ENCODE measurements at regions not wholly inside any gene's neighbourhood (a gene's known extent, or its start where the extent isn't known, plus 50 kb on each side); places are given as distances from the start of the nearest gene placed in this dataset.

GRCh38 chr3:144104186-144104585 is 132.6 kb downstream of the DIPK2A start:
- Histone ChIP-seq H3K27me3 (no peaks in the 10 kb centered on the region), H3K4me1 (peaks cover 0 to 27% (median 3%) of the 10 kb centered on the region in 3 donors), H3K9me3 (peaks cover 0 to 9% (median 0%) of the 10 kb centered on the region in 3 donors), H3K4me3 (no peak overlapping the region), H3K27ac (no peak overlapping the region), H3K36me3 (no peaks in the 10 kb centered on the region)
- no peak for ATAC-seq
- 13 to 24% methylated on average over 3 of the region's 3 CpGs for WGBS, 2 donors (ENCODE audit: low coverage in 1 of 2)
- TF ChIP-seq POLR2AphosphoS5 (IDR thresholded peaks at IDR 0.05), result no peak
- TF ChIP-seq EP300 (IDR thresholded peaks at IDR 0.05), result no peak
- TF ChIP-seq, protein P1, sequence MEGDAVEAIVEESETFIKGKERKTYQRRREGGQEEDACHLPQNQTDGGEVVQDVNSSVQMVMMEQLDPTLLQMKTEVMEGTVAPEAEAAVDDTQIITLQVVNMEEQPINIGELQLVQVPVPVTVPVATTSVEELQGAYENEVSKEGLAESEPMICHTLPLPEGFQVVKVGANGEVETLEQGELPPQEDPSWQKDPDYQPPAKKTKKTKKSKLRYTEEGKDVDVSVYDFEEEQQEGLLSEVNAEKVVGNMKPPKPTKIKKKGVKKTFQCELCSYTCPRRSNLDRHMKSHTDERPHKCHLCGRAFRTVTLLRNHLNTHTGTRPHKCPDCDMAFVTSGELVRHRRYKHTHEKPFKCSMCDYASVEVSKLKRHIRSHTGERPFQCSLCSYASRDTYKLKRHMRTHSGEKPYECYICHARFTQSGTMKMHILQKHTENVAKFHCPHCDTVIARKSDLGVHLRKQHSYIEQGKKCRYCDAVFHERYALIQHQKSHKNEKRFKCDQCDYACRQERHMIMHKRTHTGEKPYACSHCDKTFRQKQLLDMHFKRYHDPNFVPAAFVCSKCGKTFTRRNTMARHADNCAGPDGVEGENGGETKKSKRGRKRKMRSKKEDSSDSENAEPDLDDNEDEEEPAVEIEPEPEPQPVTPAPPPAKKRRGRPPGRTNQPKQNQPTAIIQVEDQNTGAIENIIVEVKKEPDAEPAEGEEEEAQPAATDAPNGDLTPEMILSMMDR (IDR thresholded peaks at IDR 0.05), result no peak
- TF ChIP-seq POLR2A (IDR thresholded peaks at IDR 0.05), result no peak

GRCh38 chr3:144104679-144105078 is 133.1 kb downstream of the DIPK2A start:
- Histone ChIP-seq H3K27ac (no peak overlapping the region), H3K36me3 (no peaks in the 10 kb centered on the region), H3K4me3 (no peak overlapping the region), H3K27me3 (no peaks in the 10 kb centered on the region), H3K4me1 (peaks cover 0 to 27% (median 3%) of the 10 kb centered on the region in 3 donors), H3K9me3 (peaks cover 0 to 4% (median 0%) of the 10 kb centered on the region in 3 donors)
- TF ChIP-seq EP300 (IDR thresholded peaks at IDR 0.05), result no peak
- no peak for TF ChIP-seq POLR2A (IDR thresholded peaks at IDR 0.05)
- TF ChIP-seq POLR2AphosphoS5 (IDR thresholded peaks at IDR 0.05), result no peak
- TF ChIP-seq, protein P1 (IDR thresholded peaks at IDR 0.05), result no peak
- WGBS, 2 donors (ENCODE audit: low coverage in 1 of 2), result 100% methylated on average over 1 of the region's 1 CpG
- ATAC-seq, result no peak

DNA sequence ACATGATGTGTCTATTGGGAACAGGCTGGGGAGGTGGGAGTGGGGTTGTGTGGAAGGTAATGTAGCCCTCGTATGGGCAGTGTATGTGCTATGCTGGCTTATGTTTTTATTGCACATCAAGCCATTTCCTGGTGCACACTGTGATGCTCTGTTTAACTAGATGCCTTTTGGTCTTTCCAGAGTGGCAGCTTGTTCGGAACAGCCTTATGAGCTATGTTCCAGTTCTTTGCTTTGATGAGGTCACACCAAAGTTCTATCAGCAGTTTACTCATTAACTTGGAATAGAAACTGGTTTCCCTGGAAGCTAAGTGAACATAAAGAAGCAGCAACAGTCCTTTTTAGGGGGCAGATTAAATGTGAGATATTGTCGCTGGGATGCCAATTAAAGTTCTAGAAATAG is 133.9 kb downstream of the DIPK2A start:
- H3K36me3 ChIP-seq, result no peaks in the 10 kb centered on the region
- TF ChIP-seq POLR2A (IDR thresholded peaks at IDR 0.05) (no peak), POLR2AphosphoS5 (IDR thresholded peaks at IDR 0.05) (no peak), EP300 (IDR thresholded peaks at IDR 0.05) (no peak)
- TF ChIP-seq, protein P1 (IDR thresholded peaks at IDR 0.05), result no peak
- no peaks in the 10 kb centered on the region for H3K27me3 ChIP-seq
- H3K27ac ChIP-seq, result no peak overlapping the region
- WGBS, 2 donors (ENCODE audit: low coverage in 1 of 2), result 64 to 85% methylated on average over 3 of the region's 3 CpGs
- ATAC-seq, result no peak
- no peaks in the 10 kb centered on the region for H3K9me3 ChIP-seq
- H3K4me3 ChIP-seq, result no peak overlapping the region
- H3K4me1 ChIP-seq, result peaks cover 0 to 27% (median 3%) of the 10 kb centered on the region in 3 donors

DNA sequence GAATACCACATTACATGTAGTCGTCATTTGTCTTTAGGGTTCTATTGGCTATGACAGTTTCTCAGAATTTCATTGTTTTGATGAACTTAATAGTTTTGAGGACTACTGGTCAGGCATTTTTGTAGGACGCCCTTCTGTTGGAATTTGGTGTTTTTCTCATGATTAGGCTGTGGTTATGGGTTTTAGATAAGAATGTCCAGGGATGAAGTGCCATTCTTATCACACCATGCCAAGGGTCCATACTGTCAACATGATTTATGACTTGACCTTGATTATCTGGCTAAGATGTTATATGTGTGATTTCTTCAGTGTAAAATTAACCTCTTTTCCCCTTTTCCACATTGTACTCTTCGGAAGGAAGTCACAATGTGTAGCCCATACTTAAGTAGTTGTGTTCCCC is 135.3 kb downstream of the DIPK2A start:
- H3K4me3 ChIP-seq, result no peak overlapping the region
- no peaks in the 10 kb centered on the region for H3K27me3 ChIP-seq
- H3K36me3 ChIP-seq, result no peaks in the 10 kb centered on the region
- TF ChIP-seq POLR2AphosphoS5 (IDR thresholded peaks at IDR 0.05) (no peak), POLR2A (IDR thresholded peaks at IDR 0.05) (no peak), EP300 (IDR thresholded peaks at IDR 0.05) (no peak)
- TF ChIP-seq, protein P1 (IDR thresholded peaks at IDR 0.05), result no peak
- 91 to 100% methylated on average over 1 to 3 of the region's 3 CpGs for WGBS, 2 donors (ENCODE audit: low coverage in 1 of 2)
- H3K27ac ChIP-seq, result no peak overlapping the region
- no peaks in the 10 kb centered on the region for H3K9me3 ChIP-seq
- peaks cover 0 to 27% (median 3%) of the 10 kb centered on the region in 3 donors for H3K4me1 ChIP-seq
- no peak for ATAC-seq

DNA sequence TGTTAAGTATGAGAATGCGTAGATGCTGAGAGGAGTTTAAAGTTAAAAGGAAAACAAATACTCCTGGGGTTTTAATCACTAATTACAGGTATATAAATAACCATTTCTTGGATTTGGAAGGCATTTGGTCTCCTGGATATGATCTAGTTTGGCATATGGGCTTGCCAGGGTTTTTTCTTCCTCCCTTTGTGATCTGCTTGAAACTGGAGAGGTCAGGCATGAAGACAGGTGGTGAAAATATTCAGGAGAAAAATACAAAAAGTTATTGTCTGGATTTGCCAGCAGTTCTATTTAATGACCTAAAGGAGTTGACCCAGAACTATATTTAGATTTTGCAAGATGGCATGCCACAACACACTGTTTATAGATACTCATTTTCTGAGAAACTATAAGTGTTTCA is 136.3 kb downstream of the DIPK2A start:
- WGBS, 2 donors (ENCODE audit: low coverage in 1 of 2), result 83% methylated on average over 1 of the region's 1 CpG
- peaks cover 0 to 19% (median 3%) of the 10 kb centered on the region in 3 donors for H3K4me1 ChIP-seq
- H3K27ac ChIP-seq, result no peak overlapping the region
- H3K9me3 ChIP-seq, result no peaks in the 10 kb centered on the region
- TF ChIP-seq, protein P1 (IDR thresholded peaks at IDR 0.05), result no peak
- no peak for TF ChIP-seq EP300 (IDR thresholded peaks at IDR 0.05)
- TF ChIP-seq POLR2A (IDR thresholded peaks at IDR 0.05), result no peak
- no peak for TF ChIP-seq POLR2AphosphoS5 (IDR thresholded peaks at IDR 0.05)
- H3K36me3 ChIP-seq, result no peaks in the 10 kb centered on the region
- no peak overlapping the region for H3K4me3 ChIP-seq
- H3K27me3 ChIP-seq, result no peaks in the 10 kb centered on the region
- ATAC-seq, result no peak
